ENCODE measurements at regions not wholly inside any gene's neighbourhood (a gene's known extent, or its start where the extent isn't known, plus 50 kb on each side); places are given as distances from the start of the nearest gene placed in this dataset.

- no peak for DNase-seq
- no peak for ATAC-seq
Measured at GRCh38 chr5:61915646-61916045, 390.4 kb upstream of the KIF2A start.

GRCh38 chr5:61916621-61917620 is 389.1 kb upstream of the KIF2A start:
- intact Hi-C loops (cut with DNase I): no loop called here
- peaks cover 0 to 13% (median 3%) of the 10 kb centered on the region in 7 donors for H3K27me3 ChIP-seq
- no peak overlapping the region for H3K27ac ChIP-seq
- no peak for TF ChIP-seq CTCF (IDR thresholded peaks at IDR 0.05)
- H3K36me3 ChIP-seq: no peaks in the 10 kb centered on the region
- no peak overlapping the region for H3K4me3 ChIP-seq
- H3K9me3 ChIP-seq: peaks cover 0 to 20% (median 6%) of the 10 kb centered on the region in 11 donors
- DNase-seq (no peak), ATAC-seq (no peak)
- H3K4me1 ChIP-seq: no peaks in the 10 kb centered on the region
- WGBS, 2 donors: 83 to 87% methylated on average over 4 of the region's 4 CpGs

More at GRCh38 chr5:61915646-61916045, 390.4 kb upstream of the KIF2A start:
- peaks cover 0 to 23% (median 6%) of the 10 kb centered on the region in 11 donors for H3K9me3 ChIP-seq
- no peak for TF ChIP-seq CTCF (IDR thresholded peaks at IDR 0.05)
- H3K27me3 ChIP-seq: peaks cover 0 to 8% (median 0%) of the 10 kb centered on the region in 7 donors
- no peak overlapping the region for H3K27ac ChIP-seq
- WGBS, 2 donors: 55 to 63% methylated on average over 4 of the region's 4 CpGs
- H3K4me3 ChIP-seq: no peak overlapping the region
- intact Hi-C loops (cut with DNase I): no loop called here
- no peaks in the 10 kb centered on the region for H3K36me3 ChIP-seq
- H3K4me1 ChIP-seq: no peaks in the 10 kb centered on the region

- intact Hi-C loops (cut with DNase I): no loop called here
- peaks cover 0 to 18% (median 4%) of the 10 kb centered on the region in 7 donors for H3K27me3 ChIP-seq
- ATAC-seq (no peak), DNase-seq (no peak)
- no peaks in the 10 kb centered on the region for H3K36me3 ChIP-seq
- no peak overlapping the region for H3K27ac ChIP-seq
- no peak for TF ChIP-seq CTCF (IDR thresholded peaks at IDR 0.05)
- H3K4me3 ChIP-seq: no peak overlapping the region
- H3K4me1 ChIP-seq: no peaks in the 10 kb centered on the region
- peaks cover 0 to 3% (median 0%) of the 10 kb centered on the region in 11 donors for H3K9me3 ChIP-seq
- 36 to 37% methylated on average over 2 of the region's 2 CpGs for WGBS, 2 donors
Measured at GRCh38 chr5:61918611-61919010, 387.4 kb upstream of the KIF2A start.

GRCh38 chr5:61919920-61920319 is 386.1 kb upstream of the KIF2A start:
- 72 to 76% methylated on average over 6 of the region's 6 CpGs for WGBS, 2 donors
- peak in 1 of 8 donors; percentile 37 for ATAC-seq
- H3K4me1 ChIP-seq: no peaks in the 10 kb centered on the region

More at GRCh38 chr5:61919920-61920319, 386.1 kb upstream of the KIF2A start:
- TF ChIP-seq CTCF (IDR thresholded peaks at IDR 0.05): no peak
- Histone ChIP-seq H3K27ac (no peak overlapping the region), H3K9me3 (no peaks in the 10 kb centered on the region), H3K4me3 (no peak overlapping the region), H3K27me3 (peaks cover 0 to 21% (median 4%) of the 10 kb centered on the region in 7 donors), H3K36me3 (no peaks in the 10 kb centered on the region)
- DNase-seq: no peak
- intact Hi-C loops (cut with DNase I): no loop called here
